Neuronal stem cell (in vitro differentiated cells): ENCODE measurements at regions not wholly inside any gene's neighbourhood (a gene's known extent, or its start where the extent isn't known, plus 50 kb on each side); places are given as distances from the start of the nearest gene placed in this dataset.

Experiments
- DNase-seq: peaks from one replicate; pipeline ENCODE4 v3.0.0-alpha.2; 2013; ENCODE audit warnings: low spot score
- H2AFZ ChIP-seq: one replicate; pipeline ENCODE4 v1.6.1; 2013; ENCODE audit warnings: mild to moderate bottlenecking, low read length, inconsistent platforms
- H2AK5ac ChIP-seq: 2 replicates; pipeline ENCODE4 v1.6.1; 2013; ENCODE audit warnings: low read depth, mild to moderate bottlenecking, inconsistent platforms, low read length, moderate library complexity, mixed read lengths
- H2BK120ac ChIP-seq: 2 replicates; pipeline ENCODE4 v1.6.1; 2013; ENCODE audit warnings: low read depth, mild to moderate bottlenecking, inconsistent platforms, low read length, moderate library complexity, mixed read lengths
- H2BK12ac ChIP-seq: one replicate; pipeline ENCODE4 v1.6.1; 2013; ENCODE audit warnings: low read length, inconsistent platforms
- H2BK15ac ChIP-seq: 2 replicates; pipeline ENCODE4 v1.6.1; 2013; ENCODE audit warnings: mild to moderate bottlenecking, low read length, inconsistent platforms, mixed read lengths
- H2BK5ac ChIP-seq: one replicate; pipeline ENCODE4 v1.6.1; 2013; ENCODE audit warnings: inconsistent platforms, mild to moderate bottlenecking, low read length, moderate library complexity
- H3K14ac ChIP-seq: one replicate; pipeline ENCODE4 v1.6.1; 2013; ENCODE audit warnings: low read length, inconsistent platforms
- H3K18ac ChIP-seq: 2 replicates; pipeline ENCODE4 v1.6.1; 2013; ENCODE audit warnings: low read length, inconsistent platforms
- H3K23ac ChIP-seq: 2 replicates; pipeline ENCODE4 v1.6.1; 2013; ENCODE audit warnings: low read depth, mild to moderate bottlenecking, mixed read lengths, low read length, inconsistent platforms; ENCODE audit not compliant: poor library complexity
- H3K27ac ChIP-seq: replicated peaks from 3 replicates; pipeline ENCODE4 v1.5.1; 2013; ENCODE audit warnings: low read length, inconsistent platforms
- H3K27me3 ChIP-seq, 3 experiments: 2 replicates each; pipeline ENCODE4 v1.6.1; 2013; ENCODE audit warnings: low read length in 3 of 3, mild to moderate bottlenecking in 2 of 3, inconsistent platforms in 1 of 3, low read depth in 1 of 3, mixed read lengths in 1 of 3, moderate library complexity in 1 of 3; ENCODE audit not compliant: control insufficient read depth in 3 of 3, insufficient read depth in 3 of 3
- H3K36me3 ChIP-seq, 2 donors: replicated peaks in 1 of 2; 2 replicates each; pipeline ENCODE4 v1.6.1; 2013; ENCODE audit warnings: low read length in 2 of 2; ENCODE audit not compliant: control insufficient read depth in 2 of 2, insufficient read depth in 2 of 2
- H3K4ac ChIP-seq: 2 replicates; pipeline ENCODE4 v1.6.1; 2013; ENCODE audit warnings: inconsistent platforms, mild to moderate bottlenecking, low read length, moderate library complexity
- H3K4me1 ChIP-seq, 2 donors: 1 replicate in 1 of 2; 2 replicates in 1 of 2; pipeline ENCODE4 v1.6.1; 2013; ENCODE audit warnings: low read length in 2 of 2, low read depth in 1 of 2; ENCODE audit not compliant: control insufficient read depth in 2 of 2, insufficient read depth in 1 of 2
- H3K4me2 ChIP-seq: one replicate; pipeline ENCODE4 v1.6.1; 2013; ENCODE audit warnings: mild to moderate bottlenecking, low read length, inconsistent platforms; ENCODE audit not compliant: insufficient read depth, poor library complexity, severe bottlenecking
- H3K4me3 ChIP-seq, 2 donors: 2 replicates each; pipeline ENCODE4 v1.5.1; 2013; ENCODE audit warnings: low read length in 2 of 2, mild to moderate bottlenecking in 2 of 2, inconsistent platforms in 1 of 2, moderate library complexity in 1 of 2
- H3K79me1 ChIP-seq: one replicate; pipeline ENCODE4 v1.6.1; 2013; ENCODE audit warnings: low read depth, mild to moderate bottlenecking, inconsistent platforms, low read length, moderate library complexity
- H3K9ac ChIP-seq: one replicate; pipeline ENCODE4 v1.6.1; 2013; ENCODE audit warnings: mild to moderate bottlenecking, low read depth, low read length, inconsistent platforms; ENCODE audit not compliant: poor library complexity
- H3K9me3 ChIP-seq, 2 donors: replicated peaks in 1 of 2; 2 replicates each; pipeline versions ENCODE3 to v1.6.1; 2013; ENCODE audit warnings: low read length in 2 of 2, mild to moderate bottlenecking in 2 of 2, inconsistent platforms in 1 of 2, low read depth in 1 of 2, mixed read lengths in 1 of 2, moderate library complexity in 1 of 2; ENCODE audit not compliant: control insufficient read depth in 2 of 2, insufficient read depth in 1 of 2
- H4K8ac ChIP-seq: one replicate; pipeline ENCODE4 v1.6.1; 2013; ENCODE audit warnings: low read depth, mild to moderate bottlenecking, inconsistent platforms, low read length, moderate library complexity
- H4K91ac ChIP-seq: one replicate; pipeline ENCODE4 v1.6.1; 2013; ENCODE audit warnings: low read length, low read depth, mild to moderate bottlenecking, inconsistent platforms; ENCODE audit not compliant: poor library complexity
- WGBS, 2 donors: extraction: QIAGEN DNeasy Blood & Tissue Kit; methylation state at CpG; one replicate each; pipeline ENCODE4 v1.1.7; 2013; ENCODE audit warnings: missing lambda C conversion rate in 2 of 2, mixed read lengths in 1 of 2; ENCODE audit not compliant: insufficient read length in 2 of 2, insufficient replicate concordance in 1 of 2; ENCODE audit errors: extremely low coverage in 2 of 2; 5-methylcytosine and 5-hydroxymethylcytosine counted together

DNA sequence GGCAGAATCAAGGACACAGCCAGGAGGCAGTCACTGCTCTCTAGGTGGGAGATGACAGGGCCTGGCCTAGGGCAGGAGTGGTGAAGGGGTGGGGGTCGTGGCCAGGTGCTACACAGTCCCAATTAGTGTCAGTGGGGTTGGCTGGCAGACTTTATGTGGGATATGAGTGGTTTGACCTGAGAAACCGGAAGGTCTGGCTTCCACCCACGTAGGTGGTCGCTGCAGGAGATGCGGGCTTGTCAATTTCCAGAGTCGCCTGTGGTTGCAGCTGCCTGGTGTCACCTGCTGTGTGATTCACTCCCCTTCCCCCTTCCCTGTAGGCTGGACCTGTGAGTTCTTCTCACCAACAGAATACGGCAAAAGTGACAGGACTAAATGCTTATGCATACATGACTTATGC is 124.3 kb downstream of the KLF6 start:
- no peak overlapping the region for H2BK12ac ChIP-seq
- no peak overlapping the region for H2BK15ac ChIP-seq
- H3K14ac ChIP-seq = no peak overlapping the region
- no peaks in the 10 kb centered on the region for H3K9me3 ChIP-seq
- WGBS, 2 donors = no CpG with 5 or more reads among the region's 7 CpGs
- H2AFZ ChIP-seq = no peak overlapping the region
- H3K18ac ChIP-seq = peak overlapping the region; percentile 41
- no peak overlapping the region for H3K4me3 ChIP-seq
- H3K27ac ChIP-seq = no peak overlapping the region
- no peak overlapping the region for H3K4me2 ChIP-seq
- no peak overlapping the region for H4K8ac ChIP-seq
- H2BK5ac ChIP-seq = peak overlapping the region; percentile 25
- no peak overlapping the region for H3K23ac ChIP-seq
- no peak overlapping the region for H3K9ac ChIP-seq
- no peak overlapping the region for H2BK120ac ChIP-seq
- peak overlapping the region; percentile 47 for H2AK5ac ChIP-seq
- no peak overlapping the region for H4K91ac ChIP-seq
- no peaks in the 10 kb centered on the region for H3K27me3 ChIP-seq
- DNase-seq = no peak
- no peaks in the 10 kb centered on the region for H3K36me3 ChIP-seq
- H3K4ac ChIP-seq = no peak overlapping the region
- H3K79me1 ChIP-seq = no peaks in the 10 kb centered on the region
- H3K4me1 ChIP-seq = peaks cover 12 to 20% of the 10 kb centered on the region in 2 donors

DNA sequence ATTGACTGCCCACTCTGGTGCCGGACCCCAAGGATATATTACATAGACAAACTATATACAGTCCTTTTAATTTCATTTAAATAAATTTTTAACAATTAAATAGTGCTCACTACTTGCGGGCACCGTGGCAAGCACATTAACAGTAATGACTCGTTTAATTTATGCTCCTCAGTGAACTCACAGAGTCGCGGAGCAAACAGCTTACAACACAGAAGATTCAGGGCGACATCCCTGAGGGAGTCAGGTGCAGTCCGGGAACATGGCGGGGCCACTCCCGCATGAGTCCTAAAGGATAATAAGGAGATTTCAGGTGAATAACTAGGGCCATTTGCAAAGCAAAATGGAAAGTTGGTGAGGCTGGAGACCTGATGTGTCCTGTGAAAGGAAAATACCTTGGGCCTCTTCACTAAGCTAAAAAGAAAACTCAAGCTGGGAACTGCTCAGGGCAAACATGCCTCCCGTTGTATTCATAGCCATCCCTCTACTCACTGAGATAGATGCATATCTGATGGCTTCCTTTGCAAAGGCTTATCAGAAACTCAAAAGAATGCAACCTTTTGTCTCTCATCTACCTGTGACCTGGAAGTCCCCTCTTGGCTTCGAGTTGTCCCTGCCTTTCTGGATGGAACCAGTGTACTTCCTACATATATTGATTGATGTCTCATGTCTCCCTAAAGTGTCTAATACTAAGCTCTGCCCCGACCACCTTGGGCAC is 125.6 kb downstream of the KLF6 start:
- Histone ChIP-seq H3K4ac (no peak overlapping the region), H2AFZ (no peak overlapping the region), H3K4me1 (peaks cover 12 to 20% of the 10 kb centered on the region in 2 donors), H3K27me3 (no peaks in the 10 kb centered on the region), H3K4me3 (no peak overlapping the region), H2AK5ac (no peak overlapping the region), H2BK12ac (no peak overlapping the region), H3K23ac (no peak overlapping the region), H3K4me2 (no peak overlapping the region), H3K18ac (no peak overlapping the region), H2BK15ac (no peak overlapping the region), H3K9me3 (no peaks in the 10 kb centered on the region), H3K36me3 (no peaks in the 10 kb centered on the region), H4K91ac (no peak overlapping the region), H3K79me1 (no peaks in the 10 kb centered on the region), H2BK120ac (no peak overlapping the region), H3K9ac (no peak overlapping the region), H3K27ac (no peak overlapping the region), H4K8ac (no peak overlapping the region), H2BK5ac (no peak overlapping the region), H3K14ac (no peak overlapping the region)
- no peak for DNase-seq
- no CpG with 5 or more reads among the region's 13 CpGs for WGBS, 2 donors

DNA sequence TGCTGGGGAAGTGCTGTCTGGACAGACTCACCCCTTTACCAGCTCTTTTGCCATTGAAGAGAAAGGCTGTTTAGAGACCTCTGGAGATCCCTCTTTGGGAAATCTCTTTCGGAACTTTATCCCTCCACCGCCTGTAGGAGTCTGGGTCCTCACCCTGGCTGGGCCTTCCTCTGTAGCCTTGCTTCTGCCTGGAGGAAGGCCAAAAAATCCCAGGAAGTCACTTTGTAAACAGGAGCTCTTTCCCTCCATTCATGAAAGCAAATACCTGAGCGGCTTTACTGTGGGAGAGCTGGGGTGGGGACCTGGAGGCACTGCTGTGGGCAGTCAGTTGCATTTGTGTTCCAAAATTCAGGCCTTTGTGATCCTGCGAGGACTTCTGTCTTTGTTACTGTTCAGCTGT is 126.2 kb downstream of the KLF6 start:
- H3K27me3 ChIP-seq = no peaks in the 10 kb centered on the region
- no CpG with 5 or more reads among the region's 4 CpGs for WGBS, 2 donors
- no peak for DNase-seq

DNA sequence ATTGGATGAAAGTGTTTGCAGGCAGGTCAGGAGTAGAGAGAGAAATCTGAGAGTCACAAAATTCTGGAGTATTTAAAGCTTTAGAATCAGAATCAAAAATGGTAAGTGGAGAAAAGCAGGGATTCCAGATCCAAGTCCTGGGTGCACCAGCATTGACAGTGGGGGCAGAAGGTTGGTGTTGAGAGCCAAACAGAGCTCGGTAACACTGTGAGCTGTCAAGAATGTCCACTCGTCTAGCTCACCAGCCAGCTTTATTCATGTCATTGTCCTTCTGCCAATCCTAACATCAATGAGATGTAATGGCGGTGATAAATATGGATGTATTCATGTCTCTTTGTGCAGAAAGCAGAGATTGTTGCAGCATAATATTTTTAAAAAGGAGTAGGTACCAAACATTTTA is 128.8 kb downstream of the KLF6 start:
- Histone ChIP-seq H3K23ac (no peak overlapping the region), H3K4me3 (no peak overlapping the region), H3K9me3 (no peaks in the 10 kb centered on the region), H2BK120ac (no peak overlapping the region), H4K91ac (no peak overlapping the region), H2BK5ac (no peak overlapping the region), H3K36me3 (no peaks in the 10 kb centered on the region), H2AFZ (peak overlapping the region; percentile 5), H3K18ac (no peak overlapping the region), H3K14ac (no peak overlapping the region), H2BK12ac (no peak overlapping the region), H3K4me2 (no peak overlapping the region), H3K4ac (no peak overlapping the region), H4K8ac (no peak overlapping the region), H3K79me1 (no peaks in the 10 kb centered on the region), H3K27ac (no peak overlapping the region), H2AK5ac (no peak overlapping the region), H3K9ac (no peak overlapping the region), H3K27me3 (no peaks in the 10 kb centered on the region), H2BK15ac (no peak overlapping the region), H3K4me1 (peaks cover 12 to 20% of the 10 kb centered on the region in 2 donors)
- WGBS, 2 donors = no CpG with 5 or more reads among the region's 3 CpGs
- DNase-seq = no peak

More for the DNA sequence above, 126.2 kb downstream of the KLF6 start:
- Histone ChIP-seq H3K79me1 (no peaks in the 10 kb centered on the region), H4K8ac (no peak overlapping the region), H2AFZ (peak overlapping the region; percentile 11), H3K4me1 (peaks cover 12 to 20% of the 10 kb centered on the region in 2 donors), H2BK12ac (no peak overlapping the region), H2BK120ac (no peak overlapping the region), H3K23ac (no peak overlapping the region), H3K4ac (no peak overlapping the region), H3K4me3 (no peak overlapping the region), H2BK5ac (no peak overlapping the region), H4K91ac (no peak overlapping the region), H3K14ac (no peak overlapping the region), H2AK5ac (no peak overlapping the region), H3K27ac (peak overlapping the region; percentile 44), H3K18ac (no peak overlapping the region), H3K4me2 (no peak overlapping the region), H3K9ac (no peak overlapping the region), H2BK15ac (no peak overlapping the region), H3K9me3 (no peaks in the 10 kb centered on the region), H3K36me3 (no peaks in the 10 kb centered on the region)
